ENCODE measurements at regions not wholly inside any gene's neighbourhood (a gene's known extent, or its start where the extent isn't known, plus 50 kb on each side); places are given as distances from the start of the nearest gene placed in this dataset.

DNA sequence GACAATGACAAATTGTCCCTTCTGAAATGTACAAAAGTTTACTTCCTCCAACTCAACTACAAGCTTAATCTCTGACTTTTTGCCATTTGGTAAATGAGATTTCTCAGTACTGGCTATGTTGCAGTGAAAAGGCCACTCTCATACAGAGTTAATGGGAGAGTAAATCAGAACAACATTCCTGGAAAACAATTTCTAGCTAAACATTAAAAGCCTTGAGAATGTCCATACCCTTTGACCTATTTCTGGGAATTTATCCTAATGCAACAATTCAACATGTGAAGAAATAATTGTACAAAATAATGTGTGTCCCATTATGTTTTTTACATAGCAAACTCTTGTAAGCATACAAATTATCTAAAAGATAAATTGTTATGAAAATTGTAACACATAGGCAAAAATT, 56.3 kb upstream of the SPEF2 start:
- H3K27me3 ChIP-seq, result no peaks in the 10 kb centered on the region
- TF ChIP-seq, protein P1, sequence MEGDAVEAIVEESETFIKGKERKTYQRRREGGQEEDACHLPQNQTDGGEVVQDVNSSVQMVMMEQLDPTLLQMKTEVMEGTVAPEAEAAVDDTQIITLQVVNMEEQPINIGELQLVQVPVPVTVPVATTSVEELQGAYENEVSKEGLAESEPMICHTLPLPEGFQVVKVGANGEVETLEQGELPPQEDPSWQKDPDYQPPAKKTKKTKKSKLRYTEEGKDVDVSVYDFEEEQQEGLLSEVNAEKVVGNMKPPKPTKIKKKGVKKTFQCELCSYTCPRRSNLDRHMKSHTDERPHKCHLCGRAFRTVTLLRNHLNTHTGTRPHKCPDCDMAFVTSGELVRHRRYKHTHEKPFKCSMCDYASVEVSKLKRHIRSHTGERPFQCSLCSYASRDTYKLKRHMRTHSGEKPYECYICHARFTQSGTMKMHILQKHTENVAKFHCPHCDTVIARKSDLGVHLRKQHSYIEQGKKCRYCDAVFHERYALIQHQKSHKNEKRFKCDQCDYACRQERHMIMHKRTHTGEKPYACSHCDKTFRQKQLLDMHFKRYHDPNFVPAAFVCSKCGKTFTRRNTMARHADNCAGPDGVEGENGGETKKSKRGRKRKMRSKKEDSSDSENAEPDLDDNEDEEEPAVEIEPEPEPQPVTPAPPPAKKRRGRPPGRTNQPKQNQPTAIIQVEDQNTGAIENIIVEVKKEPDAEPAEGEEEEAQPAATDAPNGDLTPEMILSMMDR (IDR thresholded peaks at IDR 0.05), result no peak
- H3K9me3 ChIP-seq, result no peaks in the 10 kb centered on the region
- no peaks in the 10 kb centered on the region for H3K36me3 ChIP-seq
- no peak overlapping the region for H3K4me3 ChIP-seq
- no peak for DNase-seq
- intact Hi-C loops (cut with DNase I), result no loop called here
- H3K4me1 ChIP-seq, result no peaks in the 10 kb centered on the region
- ATAC-seq, result no peak
- no peak overlapping the region for H3K27ac ChIP-seq

DNA sequence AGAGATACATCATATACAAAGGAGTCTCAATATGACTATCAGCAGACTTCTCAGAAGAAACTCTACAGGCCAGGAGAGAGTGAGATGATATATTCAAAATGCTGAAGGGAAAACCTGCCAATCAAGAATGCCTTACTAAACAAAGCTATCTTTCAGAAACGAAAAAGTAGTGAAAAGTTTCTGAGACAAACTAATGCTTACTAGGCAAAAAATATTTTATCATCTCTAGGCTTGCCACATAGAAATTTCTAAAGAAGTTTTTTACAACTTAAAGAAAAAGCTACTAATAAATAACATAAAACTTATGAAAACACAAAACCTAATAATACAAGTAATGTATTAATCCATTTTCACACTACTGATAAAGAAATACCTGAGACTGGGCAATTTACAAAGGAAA, 59.9 kb upstream of the SPEF2 start:
- H3K4me3 ChIP-seq, result no peak overlapping the region
- H3K9me3 ChIP-seq, result no peaks in the 10 kb centered on the region
- TF ChIP-seq, protein P1 (IDR thresholded peaks at IDR 0.05), result no peak
- H3K4me1 ChIP-seq, result no peaks in the 10 kb centered on the region
- no peaks in the 10 kb centered on the region for H3K27me3 ChIP-seq
- intact Hi-C loops (cut with DNase I), result no loop called here
- ATAC-seq (no peak), DNase-seq (no peak)
- H3K36me3 ChIP-seq, result no peaks in the 10 kb centered on the region
- H3K27ac ChIP-seq, result no peak overlapping the region

- Histone ChIP-seq H3K27me3 (no peaks in the 10 kb centered on the region), H3K4me1 (no peaks in the 10 kb centered on the region), H3K27ac (no peak overlapping the region), H3K36me3 (no peaks in the 10 kb centered on the region), H3K9me3 (no peaks in the 10 kb centered on the region), H3K4me3 (no peak overlapping the region)
- DNase-seq, result no peak
- intact Hi-C loops (cut with DNase I), result no loop called here
- ATAC-seq, result no peak
- TF ChIP-seq, protein P1 (IDR thresholded peaks at IDR 0.05), result no peak
These were observed 60.5 kb upstream of the SPEF2 start for GRCh38 chr5:35557199-35557598.

- H3K36me3 ChIP-seq, result no peaks in the 10 kb centered on the region
- TF ChIP-seq, protein P1 (IDR thresholded peaks at IDR 0.05), result no peak
- intact Hi-C loops (cut with DNase I), result no loop called here
- no peaks in the 10 kb centered on the region for H3K9me3 ChIP-seq
- H3K27ac ChIP-seq, result no peak overlapping the region
- no peak for ATAC-seq
- DNase-seq, result no peak
- no peak overlapping the region for H3K4me3 ChIP-seq
- H3K27me3 ChIP-seq, result no peaks in the 10 kb centered on the region
- no peaks in the 10 kb centered on the region for H3K4me1 ChIP-seq
These were observed 63.6 kb upstream of the SPEF2 start for GRCh38 chr5:35554016-35554415.

- H3K27me3 ChIP-seq, result no peaks in the 10 kb centered on the region
- H3K36me3 ChIP-seq, result no peaks in the 10 kb centered on the region
- DNase-seq, result no peak
- intact Hi-C loops (cut with DNase I), result no loop called here
- H3K27ac ChIP-seq, result no peak overlapping the region
- H3K4me3 ChIP-seq, result no peak overlapping the region
- H3K4me1 ChIP-seq, result no peaks in the 10 kb centered on the region
- ATAC-seq, result no peak
- TF ChIP-seq, protein P1 (IDR thresholded peaks at IDR 0.05), result no peak
- H3K9me3 ChIP-seq, result no peaks in the 10 kb centered on the region
These were observed 72.5 kb upstream of the SPEF2 start for GRCh38 chr5:35545190-35545589.

- no peaks in the 10 kb centered on the region for H3K36me3 ChIP-seq
- ATAC-seq, result no peak
- DNase-seq, result no peak
- intact Hi-C loops (cut with DNase I), result no loop called here
- no peaks in the 10 kb centered on the region for H3K9me3 ChIP-seq
- no peak overlapping the region for H3K4me3 ChIP-seq
- no peak overlapping the region for H3K27ac ChIP-seq
- H3K27me3 ChIP-seq, result no peaks in the 10 kb centered on the region
- TF ChIP-seq, protein P1 (IDR thresholded peaks at IDR 0.05), result no peak
- H3K4me1 ChIP-seq, result no peaks in the 10 kb centered on the region
These were observed 74.3 kb upstream of the SPEF2 start for GRCh38 chr5:35543408-35543807.
